Fibroblast of skin of right quadriceps (primary cell): ENCODE measurements at regions not wholly inside any gene's neighbourhood (a gene's known extent, or its start where the extent isn't known, plus 50 kb on each side); places are given as distances from the start of the nearest gene placed in this dataset.

ENCODE experiments used
- DNase-seq: peaks from one replicate; pipeline ENCODE4 v3.0.0-alpha.2; 2013

DNA sequence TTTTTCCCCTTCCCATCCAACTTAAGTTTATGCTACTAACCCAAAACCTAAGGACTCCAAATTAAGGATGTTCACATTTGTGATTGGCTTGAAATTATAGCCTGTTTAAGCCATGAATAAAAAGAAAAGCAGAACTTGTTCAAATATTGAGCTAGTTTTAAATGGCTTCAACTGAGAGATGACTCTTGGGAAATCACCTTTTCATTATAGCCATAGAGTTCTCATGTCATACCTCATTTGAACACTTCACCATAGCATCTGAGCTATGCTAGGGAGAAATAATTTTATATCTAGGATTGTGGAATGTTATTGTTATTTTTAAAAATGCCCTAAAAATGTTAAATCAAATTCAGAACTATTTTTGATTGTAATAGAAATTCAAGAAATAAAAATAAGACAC, 409.2 kb upstream of the RARB start:
- no peak for DNase-seq

DNA sequence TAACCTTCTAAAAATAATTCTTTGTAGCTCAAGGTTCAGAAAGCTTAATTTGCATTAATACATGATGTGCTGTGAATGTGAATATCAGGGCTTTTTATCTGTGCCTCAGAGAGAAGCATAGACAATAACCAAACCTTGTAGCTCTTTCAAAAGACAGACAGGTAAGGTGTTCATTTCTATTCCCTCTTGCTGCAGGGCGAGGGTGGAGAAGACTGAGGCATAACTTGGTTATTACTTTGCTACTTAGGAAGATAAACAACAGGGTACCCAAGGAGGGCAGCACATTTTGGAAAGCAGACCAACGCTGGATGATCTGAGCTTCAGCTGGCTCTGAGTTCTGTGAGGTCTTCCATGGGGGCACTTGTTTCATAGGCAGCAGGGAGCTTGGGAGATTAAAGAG, 408.6 kb upstream of the RARB start:
- DNase-seq = no peak

DNA sequence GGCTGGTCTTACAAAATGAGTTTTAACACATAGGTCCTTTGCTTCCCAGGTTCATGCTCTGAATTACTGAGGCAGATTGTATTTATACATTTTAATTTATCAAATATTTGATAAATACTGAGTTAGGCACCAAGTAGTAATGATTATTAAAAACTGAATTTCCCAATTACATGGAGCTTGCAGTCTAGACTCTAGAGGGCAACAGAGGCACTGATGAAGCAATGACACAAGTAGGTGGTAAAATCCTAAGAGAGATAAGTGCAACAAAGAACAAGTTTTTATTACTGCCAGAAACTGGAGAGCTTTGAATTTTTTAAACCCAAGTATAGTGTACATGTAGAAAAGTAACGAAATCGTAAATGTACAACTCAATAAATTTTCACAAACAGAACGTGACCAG, 406.2 kb upstream of the RARB start:
- peak; percentile 60 for DNase-seq

GRCh38 chr3:25023876-25024275, 404.2 kb upstream of the RARB start:
- DNase-seq = peak; percentile 9

GRCh38 chr3:25025236-25025635, 402.8 kb upstream of the RARB start:
- DNase-seq = peak; percentile 13

- no peak for DNase-seq
Observed at GRCh38 chr3:25027650-25028049, 400.4 kb upstream of the RARB start.

DNA sequence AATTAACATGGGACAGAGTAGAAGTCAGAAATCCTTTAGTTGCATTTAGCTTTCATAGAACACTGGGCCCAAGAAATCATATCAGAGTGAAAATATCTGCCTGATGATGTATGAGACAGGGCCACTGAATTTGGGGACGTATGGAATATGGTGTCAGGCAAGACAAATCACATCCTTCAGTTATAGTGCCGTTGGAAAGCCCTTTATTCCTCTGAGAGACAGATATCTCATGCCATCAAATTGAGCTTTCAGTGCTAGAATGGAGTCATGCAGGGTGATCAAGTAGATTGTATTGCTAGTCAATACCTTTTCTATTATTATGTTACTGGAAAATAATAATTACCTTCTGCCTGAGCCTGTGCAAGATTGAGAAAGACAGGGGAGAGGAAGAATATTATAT, 398.2 kb upstream of the RARB start:
- DNase-seq = no peak

GRCh38 chr3:25032344-25032743, 395.7 kb upstream of the RARB start:
- DNase-seq = no peak

GRCh38 chr3:25033407-25034029, 394.5 kb upstream of the RARB start:
- peak; percentile 21 for DNase-seq

- DNase-seq = peak; percentile 74
Observed at GRCh38 chr3:25035526-25035925, 392.5 kb upstream of the RARB start.

GRCh38 chr3:25036633-25037032, 391.4 kb upstream of the RARB start:
- DNase-seq = no peak

DNA sequence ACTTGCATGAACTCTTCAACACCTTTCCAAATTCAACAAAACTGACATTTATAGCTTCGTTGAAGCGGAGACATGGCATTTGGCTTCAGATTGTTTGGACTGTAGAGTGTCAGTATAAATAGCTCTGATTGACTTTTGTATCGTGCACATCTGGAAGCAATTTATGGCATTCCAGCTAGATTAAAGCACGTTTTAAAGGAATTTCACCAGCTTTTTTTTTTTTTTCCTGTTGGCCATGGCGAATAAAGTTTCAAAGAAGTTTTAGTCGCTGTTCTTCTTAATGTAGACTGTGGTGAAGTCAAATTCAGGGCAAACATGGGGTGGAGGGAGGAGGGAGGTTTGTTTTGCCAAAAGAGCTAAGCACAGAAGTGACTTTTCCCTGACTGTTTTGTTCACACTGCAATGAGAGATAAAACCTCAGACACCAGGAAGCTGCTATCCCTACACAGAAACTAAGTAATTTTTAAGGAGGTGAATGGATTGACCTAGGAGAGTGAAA, 391.0 kb upstream of the RARB start:
- DNase-seq = peak; percentile 96

GRCh38 chr3:25038271-25038670, 389.8 kb upstream of the RARB start:
- DNase-seq = peak; percentile 37

DNA sequence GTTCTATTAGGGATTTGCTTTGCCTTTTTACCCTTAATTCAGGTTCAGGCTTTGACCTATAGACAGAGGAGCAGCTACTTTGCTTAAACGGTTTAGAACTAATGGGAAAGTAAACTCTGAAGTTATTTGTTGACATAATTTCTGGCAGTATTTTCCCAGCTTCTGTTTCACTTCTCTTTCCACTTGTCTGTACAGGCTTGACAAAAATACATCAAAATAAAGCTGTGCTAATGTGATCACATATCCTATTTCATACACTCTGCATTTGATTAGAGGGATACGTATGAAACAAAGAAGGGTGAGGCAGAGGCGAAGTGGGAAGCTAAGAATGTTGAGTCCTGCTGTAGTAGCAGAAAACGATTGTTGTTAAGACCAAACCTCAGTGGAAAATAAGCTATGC, 389.1 kb upstream of the RARB start:
- peak; percentile 46 for DNase-seq

- DNase-seq = peak; percentile 85
Observed at GRCh38 chr3:25040748-25041147, 387.3 kb upstream of the RARB start.

- no peak for DNase-seq
Observed at GRCh38 chr3:25041871-25042584, 386.0 kb upstream of the RARB start.

DNA sequence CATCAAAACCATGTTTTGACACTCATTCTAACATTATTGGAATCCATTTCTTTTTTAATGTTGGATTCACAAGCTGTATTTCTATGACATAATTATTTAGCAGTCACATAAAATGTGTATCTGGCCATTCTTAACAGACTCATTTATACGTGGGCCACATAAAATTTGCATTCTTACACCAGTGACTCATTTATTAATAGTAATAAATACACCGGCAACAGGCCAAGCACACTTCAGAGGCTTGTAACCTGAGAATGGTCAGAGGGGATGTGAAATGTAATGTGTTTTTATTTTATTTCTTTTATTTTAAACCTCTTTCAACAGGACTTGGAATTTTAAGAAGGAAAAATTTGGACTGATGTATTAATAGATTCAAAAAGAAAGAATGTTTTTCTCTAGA, 384.9 kb upstream of the RARB start:
- DNase-seq = peak; percentile 70

- DNase-seq = peak; percentile 25
Observed at GRCh38 chr3:25043749-25044148, 384.3 kb upstream of the RARB start.

- DNase-seq = peak; percentile 17
Observed at GRCh38 chr3:25044762-25045710, 383.0 kb upstream of the RARB start.

- DNase-seq = peak; percentile 37
Observed at GRCh38 chr3:25046911-25047771, 380.9 kb upstream of the RARB start.

- no peak for DNase-seq
Observed at GRCh38 chr3:25049304-25049703, 378.8 kb upstream of the RARB start.

DNA sequence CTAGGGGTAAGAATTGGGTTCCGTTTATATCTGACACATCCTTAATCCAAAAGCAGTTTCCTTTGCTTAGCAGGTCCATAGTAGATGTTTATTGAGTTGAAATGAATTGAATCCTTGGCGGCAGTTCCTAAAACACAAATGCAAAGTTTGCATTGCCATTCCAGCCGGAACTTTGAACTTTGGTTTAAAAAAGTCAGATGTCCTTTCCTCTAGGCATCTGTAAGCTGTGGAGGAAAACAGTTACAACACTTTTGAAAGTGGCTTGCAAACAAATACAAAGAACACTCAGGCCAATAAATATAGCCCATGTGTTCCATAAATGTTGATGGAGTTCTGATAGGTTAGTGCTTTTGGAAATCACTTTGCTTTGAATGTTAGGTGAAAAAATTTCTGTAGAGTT, 374.7 kb upstream of the RARB start:
- DNase-seq = no peak
